ENCODE measurements at regions not wholly inside any gene's neighbourhood (a gene's known extent, or its start where the extent isn't known, plus 50 kb on each side); places are given as distances from the start of the nearest gene placed in this dataset.
"Not testable (repeated sequence)": the region's sequence is repeated elsewhere in the genome, so short reads cannot be mapped to it uniquely, and the experiment has no call there.

DNA sequence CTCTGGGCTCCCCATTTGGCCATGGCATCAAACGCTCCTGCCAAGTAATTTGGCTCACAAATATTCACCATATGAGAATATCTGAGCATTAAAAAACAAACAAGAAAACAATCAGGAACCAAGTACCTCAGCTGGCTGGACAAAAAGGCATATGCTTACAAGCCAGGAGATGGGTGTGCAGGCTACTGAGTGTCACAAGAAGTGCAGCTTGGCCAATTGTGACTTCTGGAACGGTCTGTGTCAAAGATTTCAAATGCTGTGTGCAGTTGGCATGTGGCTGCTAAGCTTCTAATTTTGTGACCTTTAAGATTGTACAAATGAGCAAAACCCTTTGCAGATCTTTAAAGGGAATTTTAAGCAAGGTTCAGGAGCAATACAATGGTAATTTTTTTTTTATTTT lies 274.0 kb downstream of the ANAPC1 start:
- intact Hi-C loops (cut with micrococcal nuclease); ATAC-seq (ENCODE audit: low read depth); H3K56ac ChIP-seq (ENCODE audit: extremely low read depth, insufficient read depth, low read length); H3K14ac ChIP-seq (replicated peaks; ENCODE audit: low read depth, low read length); H3K4me2 ChIP-seq (ENCODE audit: low read depth, low read length); H2BK120ac ChIP-seq (ENCODE audit: low read depth, low read length); dilution Hi-C loops (cut with HindIII; ENCODE audit: low sequenced_read_pairs, unreplicated experiment); H3K18ac ChIP-seq (ENCODE audit: low read depth, low read length); H2AFZ ChIP-seq (replicated peaks; ENCODE audit: low read length, poor library complexity); H3K4ac ChIP-seq (ENCODE audit: low read depth, low read length); in situ Hi-C loops (cut with MboI; ENCODE audit: low sequenced_read_pairs); H3K23ac ChIP-seq (ENCODE audit: low read depth, low read length); H2AK9ac ChIP-seq (replicated peaks; ENCODE audit: low read depth, low read length, poor library complexity); H3K36me3 ChIP-seq (ENCODE audit: control insufficient read depth, insufficient read depth, low read length); H3K4me3 ChIP-seq (ENCODE audit: insufficient read depth, low read depth, low read length); H4K5ac ChIP-seq (ENCODE audit: low read depth, low read length); H4K91ac ChIP-seq (ENCODE audit: insufficient read depth, low read depth, low read length); H4K20me1 ChIP-seq (ENCODE audit: insufficient read depth, low read length); H3K79me1 ChIP-seq (ENCODE audit: low read depth in 1 of 2, low read length in 2 of 2); CTCF ChIA-PET; H3K9me3 ChIP-seq (ENCODE audit: control insufficient read depth, insufficient read depth, low read length); H3K27me3 ChIP-seq (ENCODE audit: control insufficient read depth, insufficient read depth, low read length); H2BK15ac ChIP-seq (ENCODE audit: low read depth, low read length); H3K4me1 ChIP-seq (ENCODE audit: control insufficient read depth, insufficient read depth, low read length); BruUV-seq (replicated peaks); H4K8ac ChIP-seq (ENCODE audit: low read depth in 2 of 2, low read length in 2 of 2); H2BK5ac ChIP-seq (ENCODE audit: low read depth, low read length, poor library complexity, severe bottlenecking); POLR2A ChIA-PET (ENCODE audit: unreplicated experiment); H2AK5ac ChIP-seq (ENCODE audit: low read depth, low read length); H3K9me1 ChIP-seq (ENCODE audit: insufficient read depth, low read length); H3K9ac ChIP-seq (ENCODE audit: low read depth, low read length); DNase-seq; H3K27ac ChIP-seq (ENCODE audit: insufficient read depth, low read length); H2BK20ac ChIP-seq (ENCODE audit: low read depth, low read length): not testable (repeated sequence)
- no CpG with 5 or more reads among the region's 2 CpGs for WGBS, 2 experiments (ENCODE audit: extremely low coverage in 2 of 2, insufficient read length in 1 of 2)
